Jurkat, Clone E6-1 (cell line): ENCODE measurements at regions not wholly inside any gene's neighbourhood (a gene's known extent, or its start where the extent isn't known, plus 50 kb on each side); places are given as distances from the start of the nearest gene placed in this dataset.
"Not testable (repeated sequence)": the region's sequence is repeated elsewhere in the genome, so short reads cannot be mapped to it uniquely, and the experiment has no call there.

Experiments
- DNase-seq: peaks from one replicate; pipeline ENCODE4 v3.0.0-alpha.2; 2011; ENCODE audit warnings: low read depth, low spot score
- H3K4me3 ChIP-seq: 2 replicates; pipeline ENCODE4 v1.5.1; 2011; ENCODE audit warnings: mild to moderate bottlenecking, low read length, control low read depth, moderate library complexity

- no peak for DNase-seq
- H3K4me3 ChIP-seq = no peak overlapping the region
These were observed 529.4 kb upstream of the POT1 start for GRCh38 chr7:125459038-125459437.

DNA sequence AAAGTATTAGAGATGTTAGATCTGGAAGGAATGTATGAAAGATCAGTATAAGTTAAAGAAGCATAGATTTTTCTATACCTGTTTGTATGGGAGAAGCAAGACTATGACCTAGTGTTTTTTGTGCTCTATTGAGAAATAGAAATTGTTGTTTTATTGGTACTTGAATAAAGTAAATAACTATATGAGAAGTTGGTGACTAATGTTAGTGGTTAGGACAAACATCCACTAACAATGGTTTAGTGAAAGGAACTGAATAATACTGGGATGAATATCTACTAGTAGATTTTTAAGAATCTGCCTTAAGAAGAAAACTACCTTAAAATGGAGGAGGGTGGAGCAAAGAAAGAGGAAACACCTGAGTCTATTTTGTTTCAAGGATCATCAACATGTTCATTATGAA lies 521.1 kb upstream of the POT1 start:
- H3K4me3 ChIP-seq = no peak overlapping the region
- no peak for DNase-seq

GRCh38 chr7:125445836-125446235 lies 516.2 kb upstream of the POT1 start:
- no peak overlapping the region for H3K4me3 ChIP-seq
- no peak for DNase-seq

DNA sequence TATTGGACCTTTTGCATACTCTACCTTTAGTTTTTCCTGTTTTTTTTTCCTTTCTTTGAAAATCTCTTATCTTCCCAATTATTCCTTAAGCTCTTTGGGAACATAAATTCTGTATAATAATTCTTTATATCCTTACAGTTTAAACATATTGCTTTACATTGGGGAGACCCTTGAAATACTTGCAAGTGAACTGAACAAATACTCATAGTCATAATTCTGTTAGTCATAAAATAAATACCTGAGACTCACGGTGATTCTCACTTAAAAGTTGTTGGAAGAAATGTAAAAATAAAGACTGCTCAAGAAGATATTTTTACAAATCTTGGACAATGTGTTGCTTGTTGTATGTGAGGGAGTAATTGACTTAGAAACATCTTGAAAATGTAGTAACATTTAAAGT lies 515.2 kb upstream of the POT1 start:
- no peak overlapping the region for H3K4me3 ChIP-seq
- DNase-seq = no peak

- no peak overlapping the region for H3K4me3 ChIP-seq
- no peak for DNase-seq
These were observed 506.6 kb upstream of the POT1 start for GRCh38 chr7:125436220-125436619.

- DNase-seq = no peak
These were observed 501.7 kb upstream of the POT1 start for GRCh38 chr7:125431349-125431748.

DNA sequence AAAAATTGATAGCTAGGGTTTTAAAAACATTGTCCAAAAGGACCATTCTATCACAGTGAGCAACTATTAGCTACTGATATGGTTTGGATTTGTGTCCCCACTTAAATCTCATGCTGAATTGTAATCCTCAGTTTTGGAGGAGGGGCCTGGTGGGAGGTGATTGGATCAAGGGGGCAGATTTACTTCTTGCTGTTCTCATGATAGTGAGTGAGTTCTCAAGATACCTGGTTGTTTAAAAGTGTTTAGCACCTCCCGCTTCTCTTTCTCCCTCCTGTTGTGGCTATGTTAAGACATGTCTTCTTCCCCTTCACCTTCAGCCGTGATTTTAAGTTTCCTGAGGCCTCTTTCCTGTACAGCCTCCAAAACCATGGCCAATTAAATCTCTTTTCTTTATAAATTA lies 500.4 kb upstream of the POT1 start:
- DNase-seq = no peak
- H3K4me3 ChIP-seq = no peak overlapping the region

More at GRCh38 chr7:125431349-125431748, 501.7 kb upstream of the POT1 start:
- no peak overlapping the region for H3K4me3 ChIP-seq

DNA sequence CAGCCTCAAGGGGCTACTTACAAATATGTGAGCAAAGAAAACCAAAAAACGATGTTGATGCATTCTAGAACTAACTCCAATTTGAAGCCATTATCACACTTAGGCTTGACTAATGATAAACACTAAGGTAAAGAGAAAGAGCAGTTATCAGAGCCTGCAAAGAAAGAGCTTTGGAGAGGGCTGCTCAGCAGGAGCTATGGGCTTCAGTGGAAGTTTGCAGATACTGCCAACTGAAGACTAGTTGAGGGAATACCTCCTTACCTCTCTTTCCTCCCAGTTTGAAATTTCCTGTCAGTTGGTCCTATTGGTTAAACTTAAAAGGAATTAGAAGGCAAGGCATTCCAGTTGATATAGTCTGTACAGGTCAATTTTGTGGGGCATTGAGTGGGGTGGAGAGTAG lies 498.1 kb upstream of the POT1 start:
- DNase-seq = no peak
- H3K4me3 ChIP-seq = no peak overlapping the region

GRCh38 chr7:125425506-125425905 lies 495.9 kb upstream of the POT1 start:
- DNase-seq = no peak

DNA sequence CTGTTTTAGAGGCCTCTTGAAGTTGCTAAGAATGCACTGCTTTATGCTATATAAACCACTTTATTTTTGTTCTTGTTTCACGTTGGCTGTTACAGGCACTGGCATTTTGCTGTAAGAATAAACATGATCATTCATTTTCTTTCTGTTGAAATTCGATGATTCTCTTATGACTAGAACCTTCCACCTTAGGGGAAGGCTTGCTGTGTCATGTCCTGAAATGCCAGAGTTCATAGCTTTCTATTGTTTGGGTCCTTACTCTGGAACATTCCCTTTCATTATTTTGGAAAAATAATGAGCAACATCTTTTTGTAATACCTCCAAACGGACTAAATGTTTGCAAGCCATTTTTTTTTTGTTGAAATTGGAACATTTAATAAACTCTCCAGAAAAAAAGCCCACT lies 495.1 kb upstream of the POT1 start:
- no peak overlapping the region for H3K4me3 ChIP-seq
- DNase-seq = no peak

More at GRCh38 chr7:125425506-125425905, 495.9 kb upstream of the POT1 start:
- H3K4me3 ChIP-seq = no peak overlapping the region

GRCh38 chr7:125423458-125424155 lies 494.0 kb upstream of the POT1 start:
- DNase-seq = no peak
- H3K4me3 ChIP-seq = no peak overlapping the region

- DNase-seq, H3K4me3 ChIP-seq: not testable (repeated sequence)
These were observed 491.8 kb upstream of the POT1 start for GRCh38 chr7:125421407-125421806.

DNA sequence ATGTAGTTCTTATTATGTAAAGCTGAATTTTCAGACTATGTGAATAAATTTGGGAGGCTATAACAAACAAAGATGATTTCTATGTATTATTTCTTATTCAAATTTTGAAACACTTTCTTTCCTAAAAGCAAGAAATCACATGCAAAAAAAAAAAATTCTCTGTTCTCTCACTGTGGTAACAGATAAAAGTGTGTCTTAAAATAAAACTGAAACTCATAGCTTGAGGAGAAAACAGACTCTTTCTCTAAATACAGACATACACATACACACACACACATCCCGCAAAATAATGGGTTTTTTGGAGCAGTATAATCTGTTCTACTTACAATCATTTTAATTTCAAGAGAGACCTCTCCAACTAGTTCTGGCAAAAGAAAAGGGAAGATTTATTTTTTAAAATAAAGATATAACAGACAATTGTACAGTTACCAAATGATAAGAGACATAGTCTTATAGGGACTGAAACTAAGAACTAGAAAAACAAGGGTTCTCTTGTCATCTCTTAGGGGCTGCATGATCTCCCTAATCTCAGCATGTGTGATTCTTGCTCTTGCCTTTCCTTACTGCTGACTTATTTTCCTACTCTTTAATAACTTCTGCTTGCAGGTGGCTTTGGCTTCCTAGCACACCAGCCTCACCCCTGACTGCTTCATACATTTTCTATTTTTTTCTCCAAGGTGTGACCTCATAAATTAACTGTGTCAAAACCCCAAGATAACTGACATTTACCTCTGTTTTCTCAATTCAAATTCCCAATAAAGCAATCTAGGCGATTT lies 483.5 kb upstream of the POT1 start:
- no peak overlapping the region for H3K4me3 ChIP-seq

DNA sequence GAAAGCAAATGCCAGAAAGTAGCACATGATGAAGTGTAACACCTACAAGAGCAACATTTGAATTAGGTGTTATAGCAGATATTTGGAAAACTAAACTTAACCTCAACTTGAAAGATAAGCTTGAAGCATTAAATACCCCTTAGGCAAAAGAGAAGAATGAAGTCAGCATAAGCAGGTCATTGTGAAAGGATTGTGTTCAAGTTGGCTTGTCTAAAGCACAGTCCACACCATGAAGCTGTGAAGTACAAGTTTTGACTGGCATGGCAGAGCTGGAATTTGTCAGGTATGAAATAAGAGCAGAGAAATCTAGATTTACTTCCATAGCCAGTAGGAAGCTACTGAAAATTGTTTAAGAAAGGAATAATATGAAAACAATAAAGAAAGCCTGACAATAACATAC lies 480.3 kb upstream of the POT1 start:
- H3K4me3 ChIP-seq = no peak overlapping the region
- DNase-seq = no peak

More for the DNA sequence above, 483.5 kb upstream of the POT1 start:
- no peak for DNase-seq

DNA sequence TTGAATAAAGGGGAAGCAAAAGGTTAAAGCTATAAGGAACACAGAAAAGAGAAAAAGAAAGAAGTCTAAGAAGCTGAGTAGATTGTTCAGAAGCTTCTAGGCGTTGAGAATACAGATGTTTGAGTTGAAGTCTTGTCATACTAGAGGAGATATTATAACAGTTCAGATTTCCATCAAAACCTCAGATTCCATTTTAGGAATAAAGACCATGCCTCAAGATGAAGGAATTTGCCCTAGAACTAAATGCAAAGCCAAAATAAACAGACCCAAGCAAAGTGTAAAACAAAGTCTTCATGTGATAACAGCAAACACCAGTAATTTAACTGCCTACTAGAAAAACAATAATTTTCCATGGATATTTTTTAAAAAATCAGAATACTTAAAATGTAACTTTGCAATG lies 476.5 kb upstream of the POT1 start:
- no peak for DNase-seq
- H3K4me3 ChIP-seq = no peak overlapping the region

- H3K4me3 ChIP-seq = no peak overlapping the region
- no peak for DNase-seq
These were observed 469.8 kb upstream of the POT1 start for GRCh38 chr7:125399408-125399807.

DNA sequence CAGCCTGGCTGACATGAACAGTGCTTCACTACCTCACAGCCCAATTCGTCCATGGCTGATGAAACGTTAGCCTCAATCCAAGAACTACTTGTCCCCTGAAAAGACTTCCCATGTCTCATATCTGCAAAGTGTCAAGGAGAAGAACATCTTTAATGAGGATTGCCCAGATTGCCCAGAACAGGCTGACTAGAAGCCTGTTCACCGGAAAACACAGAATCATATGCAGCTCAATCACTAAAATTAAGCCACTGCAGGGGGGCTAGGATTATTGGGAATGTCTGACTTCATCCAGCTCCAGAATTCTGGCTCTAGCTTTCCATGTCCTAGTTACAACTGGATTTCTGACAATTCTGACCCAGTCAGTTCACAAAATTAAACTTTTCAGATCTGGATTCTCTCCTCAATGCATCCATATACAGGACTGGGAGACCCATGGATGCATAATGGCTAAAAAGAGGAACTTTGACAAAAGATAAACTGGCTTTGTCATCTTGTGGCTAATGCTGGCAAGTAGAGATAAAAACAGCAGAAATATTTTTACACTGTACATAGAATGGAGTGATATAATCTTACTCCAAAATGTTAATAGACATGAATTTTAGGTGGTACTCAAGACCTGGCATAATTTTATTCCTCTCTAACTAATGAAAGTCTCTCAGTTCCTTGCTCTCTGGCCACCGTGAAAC lies 467.0 kb upstream of the POT1 start:
- no peak for DNase-seq
- no peak overlapping the region for H3K4me3 ChIP-seq

DNA sequence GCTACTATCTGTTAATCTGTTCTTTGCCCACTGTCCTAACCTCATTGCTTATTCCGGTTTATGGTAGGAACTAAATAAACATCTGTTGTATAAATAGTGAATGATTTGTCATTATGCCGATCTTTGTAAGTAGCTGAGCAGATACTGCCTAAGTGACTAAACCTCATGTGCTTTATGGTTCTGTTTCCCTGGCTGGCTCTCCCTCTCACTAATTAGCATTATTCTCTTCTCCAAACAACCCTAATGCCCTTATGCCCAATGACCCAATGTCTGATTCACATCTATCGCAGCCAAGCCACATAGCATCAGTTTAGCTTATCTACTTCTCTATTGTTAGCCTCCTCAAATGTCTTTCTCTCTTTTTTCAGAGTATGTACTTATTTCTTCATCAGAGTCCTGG lies 462.3 kb upstream of the POT1 start:
- no peak overlapping the region for H3K4me3 ChIP-seq
- no peak for DNase-seq

DNA sequence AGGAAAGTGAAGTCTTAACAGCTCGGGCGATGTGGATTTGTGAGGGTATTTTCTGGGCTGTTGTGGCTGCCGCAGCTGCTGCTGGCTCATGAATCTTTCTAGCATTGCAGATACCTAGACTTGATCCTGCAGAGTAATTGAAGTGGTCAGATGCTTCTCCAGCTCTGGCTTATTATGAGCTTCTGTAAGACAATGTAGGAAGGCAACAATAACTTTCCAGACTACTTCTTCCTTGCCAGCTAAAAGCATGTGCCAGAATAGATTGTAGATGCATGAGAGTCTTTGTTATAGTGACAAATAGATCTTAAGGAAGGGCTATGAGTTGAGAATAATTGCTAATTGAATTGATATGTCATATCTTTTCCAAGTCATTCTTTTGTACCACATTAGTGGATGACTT lies 461.4 kb upstream of the POT1 start:
- no peak overlapping the region for H3K4me3 ChIP-seq
- DNase-seq = no peak

DNA sequence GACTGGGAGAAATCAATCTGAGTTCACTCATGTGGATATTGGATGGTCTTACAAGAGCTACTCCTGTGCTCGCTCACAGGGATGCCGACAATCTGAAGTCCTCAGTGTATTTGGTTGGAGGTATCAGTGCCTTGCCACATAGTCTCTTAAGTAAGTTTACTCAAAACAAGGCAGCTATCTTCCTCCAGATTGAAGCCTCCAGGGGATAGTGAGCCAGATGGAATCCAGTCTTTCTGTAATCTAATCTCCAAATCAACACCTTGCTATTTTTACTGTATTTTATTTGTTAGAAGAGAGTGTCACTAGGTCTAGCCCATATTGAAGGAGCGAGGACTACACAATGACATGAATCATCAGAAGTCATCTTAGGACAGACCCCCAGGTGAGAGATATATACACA lies 456.6 kb upstream of the POT1 start:
- DNase-seq = no peak
- H3K4me3 ChIP-seq = no peak overlapping the region
